GM21367 (cell line): ENCODE measurements at regions not wholly inside any gene's neighbourhood (a gene's known extent, or its start where the extent isn't known, plus 50 kb on each side); places are given as distances from the start of the nearest gene placed in this dataset.
"Not testable (repeated sequence)": the region's sequence is repeated elsewhere in the genome, so short reads cannot be mapped to it uniquely, and the experiment has no call there.

Source experiments
- ATAC-seq: cut with Tn5 transposase; IDR thresholded peaks from one replicate; pipeline ENCODE4 v1.9.1; 2021; ENCODE audit not compliant: unreplicated experiment

DNA sequence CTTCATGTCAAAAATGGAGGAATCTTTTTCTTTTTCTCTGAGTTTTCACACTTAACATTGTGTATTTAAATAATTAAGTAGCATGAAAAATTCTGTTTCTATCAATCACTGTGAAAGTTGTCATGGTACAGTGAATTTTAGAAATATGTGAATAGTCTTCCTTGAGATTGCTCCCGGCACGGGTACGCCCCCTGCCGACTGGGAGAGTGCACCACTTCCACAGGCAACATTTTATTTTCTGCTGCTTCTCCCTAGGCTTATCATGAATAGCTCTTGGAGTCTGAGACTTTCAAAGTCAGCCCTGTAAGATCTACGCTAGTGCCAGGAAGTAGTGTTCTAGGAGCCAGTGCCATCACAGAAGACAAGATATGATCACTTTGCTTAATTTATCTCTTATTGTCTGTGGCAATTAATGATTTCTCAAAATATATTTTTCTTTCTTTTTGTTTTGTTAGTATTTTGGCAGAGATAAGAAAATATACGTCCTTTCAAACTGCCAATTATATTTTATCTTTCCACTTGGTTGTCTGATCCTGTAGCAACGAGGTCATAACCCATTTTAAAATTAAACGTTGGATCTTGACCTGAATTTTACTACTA, 763.8 kb upstream of the AADAT start:
- ATAC-seq: peak; percentile 85

DNA sequence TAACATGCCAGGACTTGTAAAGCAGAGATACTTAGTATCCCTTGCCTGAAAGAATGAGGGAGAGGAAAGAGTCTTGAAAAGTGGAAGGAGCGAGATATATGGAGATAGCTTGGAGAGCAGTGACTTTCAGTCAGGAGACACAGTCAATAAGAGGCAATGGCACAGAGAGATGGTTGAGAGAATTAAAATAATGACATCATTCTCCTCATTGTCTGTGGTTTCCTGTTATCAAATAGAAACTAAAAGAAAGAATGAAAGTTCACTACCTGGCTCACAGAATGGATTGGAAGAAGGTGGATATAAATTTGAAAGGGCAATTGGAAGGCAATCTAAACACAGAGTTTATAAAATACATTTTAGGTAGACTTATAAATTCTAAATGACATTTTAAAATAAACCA, 760.2 kb upstream of the AADAT start:
- ATAC-seq: peak; percentile 48

DNA sequence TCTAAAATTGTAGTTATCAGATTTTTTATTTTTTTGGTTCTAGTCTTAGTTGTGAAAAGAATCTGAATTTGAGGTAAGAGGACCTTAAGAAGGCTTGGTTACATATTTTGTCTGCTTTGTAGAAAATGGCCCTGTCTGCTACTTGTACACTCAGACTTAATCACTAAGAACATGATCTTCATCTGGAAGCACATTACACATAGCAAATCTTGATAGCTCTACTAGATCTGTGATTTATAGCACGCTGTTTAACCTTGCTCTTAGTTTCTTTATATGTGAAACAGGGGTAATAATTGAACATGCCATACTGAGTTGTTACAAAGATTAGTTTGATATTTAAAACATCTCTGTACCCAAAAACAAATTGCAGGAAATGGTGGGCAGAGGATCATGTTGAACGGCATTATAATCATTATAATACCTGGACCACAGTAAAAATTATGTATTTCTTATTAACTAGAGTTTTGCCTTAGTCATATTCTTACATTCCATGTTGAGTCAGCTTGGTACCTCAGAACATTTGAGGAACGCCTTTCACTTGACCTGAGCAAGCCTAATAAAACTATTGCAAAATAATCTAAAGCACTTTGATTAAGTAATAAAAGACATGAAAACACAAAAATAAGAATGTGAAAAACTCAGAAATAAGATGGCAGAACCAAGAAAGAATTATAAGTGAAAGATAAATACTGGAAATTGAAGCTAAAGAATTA, 738.0 kb upstream of the AADAT start:
- no peak for ATAC-seq

- ATAC-seq: no peak
These were observed 729.0 kb upstream of the AADAT start for GRCh38 chr4:170818786-170819185.

DNA sequence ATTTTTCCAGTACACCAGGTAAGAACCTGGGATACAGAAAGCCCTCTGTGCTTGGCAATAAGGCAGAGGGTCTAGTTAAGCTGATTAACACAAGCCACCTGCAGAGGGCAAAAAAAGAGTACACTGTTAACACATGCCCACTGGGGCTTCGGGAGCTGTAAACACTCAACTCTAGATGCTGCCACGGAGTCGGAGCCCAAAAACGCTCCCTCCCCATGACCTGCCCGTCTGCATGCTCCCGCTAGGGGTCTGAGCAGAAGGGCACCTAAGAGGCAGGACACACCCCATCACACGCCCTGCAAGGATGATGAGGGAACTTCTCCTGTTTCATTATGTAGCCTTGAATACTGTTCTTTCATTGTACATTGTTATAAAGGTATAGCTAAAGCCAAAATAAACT, 715.6 kb upstream of the AADAT start:
- ATAC-seq: no peak

GRCh38 chr4:170804930-170805329, 715.2 kb upstream of the AADAT start:
- no peak for ATAC-seq

DNA sequence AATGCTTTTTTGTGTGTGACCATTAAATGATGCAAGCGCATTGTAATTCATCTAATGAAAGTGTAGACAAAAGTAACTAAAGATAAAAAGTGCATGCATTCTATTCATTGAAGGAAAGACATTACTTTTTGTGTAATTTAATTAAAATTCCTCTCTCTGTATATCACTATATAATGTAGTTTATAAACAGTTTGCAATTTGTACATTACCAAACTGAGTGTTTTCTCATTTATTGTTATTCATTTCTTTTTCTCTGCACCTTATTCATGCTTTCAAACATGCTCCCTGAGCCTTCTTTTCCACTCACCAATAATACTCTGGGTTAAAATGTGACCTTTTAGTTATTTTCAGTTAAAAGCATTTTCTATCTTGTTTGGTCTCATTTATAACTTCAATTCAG, 713.7 kb upstream of the AADAT start:
- no peak for ATAC-seq

DNA sequence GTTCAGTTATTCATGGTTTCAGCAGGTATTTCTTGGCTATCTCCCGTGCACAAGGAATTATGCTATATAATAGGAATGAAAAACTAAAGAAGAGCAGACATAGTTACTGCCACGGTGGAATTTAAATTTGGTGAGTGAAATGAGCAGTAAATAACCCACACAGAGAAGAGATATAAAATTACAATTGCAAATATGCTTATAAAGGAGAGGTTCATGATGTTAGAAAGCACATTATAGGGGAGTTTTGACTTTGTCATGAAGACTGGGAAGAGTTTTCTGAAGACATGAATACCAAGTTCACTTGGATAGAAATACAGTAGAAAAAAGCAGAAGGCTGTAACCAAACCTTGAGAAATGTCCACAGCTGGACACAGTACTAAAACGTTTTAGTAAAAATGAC, 712.0 kb upstream of the AADAT start:
- ATAC-seq: no peak

- ATAC-seq: no peak
These were observed 704.8 kb upstream of the AADAT start for GRCh38 chr4:170794525-170794924.

GRCh38 chr4:170788540-170789051, 698.8 kb upstream of the AADAT start:
- not testable (repeated sequence) for ATAC-seq

DNA sequence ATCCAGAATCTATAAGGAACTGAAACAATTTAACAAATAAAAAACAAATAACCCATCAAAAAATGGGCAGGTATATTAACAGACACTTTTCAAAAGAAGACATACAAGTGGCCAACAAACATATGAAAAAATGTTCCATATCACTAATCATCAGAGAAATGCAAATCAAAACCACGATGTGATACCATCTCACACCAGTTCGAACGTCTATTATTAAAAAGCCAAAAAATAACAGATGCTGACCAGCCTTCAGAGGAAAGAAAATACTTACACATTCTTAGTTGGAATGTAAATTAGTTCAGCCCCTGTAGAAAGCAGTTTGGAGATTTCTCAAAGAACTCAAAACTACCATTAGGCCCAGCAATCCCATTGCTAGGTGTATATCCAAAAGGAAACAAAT, 687.9 kb upstream of the AADAT start:
- ATAC-seq: no peak

DNA sequence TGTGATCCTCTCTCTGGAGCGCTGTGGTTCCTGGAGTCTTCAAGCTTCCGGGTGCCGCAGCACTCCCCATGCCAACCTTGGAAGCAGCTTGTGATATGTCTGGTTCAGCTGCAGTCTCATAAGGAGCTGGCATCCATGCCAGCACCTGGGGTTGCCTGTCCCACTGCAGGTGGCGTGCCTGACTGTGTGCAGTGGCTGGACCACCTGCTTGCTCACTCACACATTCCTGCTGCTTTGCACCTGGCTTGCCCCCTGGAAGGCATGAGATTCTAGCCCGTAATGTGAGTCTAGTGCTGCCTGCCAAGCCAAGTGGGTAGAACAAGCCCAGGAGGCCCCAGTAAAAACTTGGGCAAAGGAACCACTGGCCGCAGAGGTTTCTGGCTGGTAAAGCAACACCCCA, 687.2 kb upstream of the AADAT start:
- ATAC-seq: no peak

DNA sequence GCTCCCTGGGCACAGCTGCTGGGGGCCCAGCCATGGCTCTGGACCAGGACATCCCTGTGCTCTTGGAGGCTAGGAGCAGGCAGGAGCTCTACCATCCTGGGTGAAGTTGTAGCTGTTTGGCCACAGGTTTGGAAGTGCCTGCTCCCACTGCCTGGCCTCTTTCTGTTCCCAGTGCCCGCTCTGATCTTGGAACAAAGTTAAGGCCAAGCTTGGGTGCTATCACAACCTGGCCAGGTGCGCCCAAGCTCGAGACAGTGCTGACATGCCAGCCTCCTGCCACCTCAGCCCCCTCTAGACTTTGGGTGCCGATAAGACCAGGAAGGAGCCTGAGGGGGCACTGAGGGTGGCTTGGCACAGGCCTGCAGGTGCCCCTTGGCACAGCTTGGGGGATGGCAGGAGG, 686.1 kb upstream of the AADAT start:
- no peak for ATAC-seq

GRCh38 chr4:170773709-170774273, 684.0 kb upstream of the AADAT start:
- no peak for ATAC-seq

GRCh38 chr4:170772429-170772828, 682.7 kb upstream of the AADAT start:
- no peak for ATAC-seq

GRCh38 chr4:170770664-170771063, 680.9 kb upstream of the AADAT start:
- no peak for ATAC-seq

GRCh38 chr4:170769862-170770261, 680.1 kb upstream of the AADAT start:
- no peak for ATAC-seq

DNA sequence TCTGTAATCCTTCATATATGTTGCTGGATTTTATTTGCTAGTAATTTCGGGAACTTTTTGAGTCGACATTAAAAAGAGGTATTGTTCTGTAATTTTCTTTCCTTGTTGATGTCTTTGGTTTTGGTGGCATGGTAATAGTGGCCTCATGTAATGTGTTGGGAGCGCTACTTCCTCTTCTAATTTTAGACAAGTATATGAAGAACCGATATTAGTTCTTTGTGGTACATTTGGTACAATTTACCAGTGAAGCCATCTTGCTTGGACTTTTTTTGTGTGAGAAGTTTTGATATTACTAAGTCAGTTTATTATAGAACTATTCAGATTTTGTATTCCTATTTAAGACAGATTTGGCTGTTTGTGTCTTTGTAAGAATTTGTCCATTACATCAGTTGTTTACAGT, 669.2 kb upstream of the AADAT start:
- no peak for ATAC-seq

- no peak for ATAC-seq
These were observed 660.8 kb upstream of the AADAT start for GRCh38 chr4:170750519-170750918.

- ATAC-seq: no peak
These were observed 659.2 kb upstream of the AADAT start for GRCh38 chr4:170748975-170749374.

DNA sequence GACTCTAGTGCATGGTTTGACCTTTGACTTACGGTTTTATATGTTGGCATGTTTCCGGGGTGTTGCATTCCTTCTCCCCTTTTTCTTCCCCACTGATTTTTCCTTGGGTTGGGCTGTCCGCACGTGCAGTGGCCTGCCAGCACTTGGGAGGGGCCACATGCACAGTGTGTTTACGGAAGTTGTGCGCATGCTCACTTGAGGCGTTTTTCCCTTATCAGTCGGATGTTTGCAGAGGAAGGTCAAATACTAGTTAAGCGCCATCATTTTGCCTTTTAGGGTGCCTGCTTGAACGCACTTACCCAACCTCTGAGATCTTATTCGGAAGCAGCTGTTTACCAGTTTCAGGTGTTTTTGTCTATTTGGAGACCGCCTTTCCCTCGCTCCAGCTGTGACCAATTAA, 653.9 kb upstream of the AADAT start:
- no peak for ATAC-seq

GRCh38 chr4:170741856-170742255, 652.1 kb upstream of the AADAT start:
- ATAC-seq: no peak
